ENCODE measurements at regions not wholly inside any gene's neighbourhood (a gene's known extent, or its start where the extent isn't known, plus 50 kb on each side); places are given as distances from the start of the nearest gene placed in this dataset.

GRCh38 chr1:114274621-114275317 lies 121.1 kb upstream of the SYT6 start:
- TF ChIP-seq CTCF (IDR thresholded peaks at IDR 0.05) (no peak), POLR2A (IDR thresholded peaks at IDR 0.05) (no peak)
